Trophoblast cell (in vitro differentiated cells and primary cell): ENCODE measurements at regions not wholly inside any gene's neighbourhood (a gene's known extent, or its start where the extent isn't known, plus 50 kb on each side); places are given as distances from the start of the nearest gene placed in this dataset.

ENCODE experiments used
- DNase-seq, 2 donors: peaks; one replicate each; pipeline ENCODE4 v3.0.0-alpha.2; 2016
- H2AFZ ChIP-seq: 2 replicates; pipeline ENCODE4 v1.6.1; 2013; ENCODE audit warnings: low read length, moderate library complexity, mild to moderate bottlenecking; ENCODE audit not compliant: insufficient read depth, poor library complexity
- H2AK5ac ChIP-seq: 2 replicates; pipeline ENCODE4 v1.6.1; 2013; ENCODE audit warnings: mild to moderate bottlenecking, low read length
- H2BK120ac ChIP-seq: 2 replicates; pipeline ENCODE4 v1.6.1; 2013; ENCODE audit warnings: low read length, mild to moderate bottlenecking, moderate library complexity; ENCODE audit not compliant: insufficient read depth, poor library complexity
- H2BK12ac ChIP-seq: 2 replicates; pipeline ENCODE4 v1.6.1; 2013; ENCODE audit warnings: mild to moderate bottlenecking, low read length, moderate library complexity
- H2BK5ac ChIP-seq: 2 replicates; pipeline ENCODE4 v1.6.1; 2013; ENCODE audit warnings: low read length, low read depth, moderate library complexity, mild to moderate bottlenecking; ENCODE audit not compliant: poor library complexity
- H3K14ac ChIP-seq: 2 replicates; pipeline ENCODE4 v1.6.1; 2013; ENCODE audit warnings: mild to moderate bottlenecking, low read length
- H3K18ac ChIP-seq: 2 replicates; pipeline ENCODE4 v1.6.1; 2013; ENCODE audit warnings: mild to moderate bottlenecking, low read length
- H3K23ac ChIP-seq: 2 replicates; pipeline ENCODE4 v1.6.1; 2013; ENCODE audit warnings: low read length
- H3K27ac ChIP-seq: 2 replicates; pipeline ENCODE4 v1.5.1; 2013; ENCODE audit warnings: low read depth, mild to moderate bottlenecking, inconsistent platforms, low read length, moderate library complexity
- H3K27me3 ChIP-seq: 2 replicates; pipeline ENCODE4 v1.6.1; 2013; ENCODE audit warnings: inconsistent platforms, mild to moderate bottlenecking, low read length, moderate library complexity; ENCODE audit not compliant: insufficient read depth
- H3K36me3 ChIP-seq, 2 experiments: 1 replicate in 1 of 2; 2 replicates in 1 of 2; pipeline ENCODE4 v1.6.1; 2013; ENCODE audit warnings: low read length in 2 of 2, mild to moderate bottlenecking in 2 of 2, moderate library complexity in 1 of 2; ENCODE audit not compliant: insufficient read depth in 2 of 2, control insufficient read depth in 1 of 2
- H3K4ac ChIP-seq: 2 replicates; pipeline ENCODE4 v1.6.1; 2013; ENCODE audit warnings: low read depth, mild to moderate bottlenecking, low read length, moderate library complexity
- H3K4me1 ChIP-seq, 2 experiments: 1 replicate in 1 of 2; 2 replicates in 1 of 2; pipeline ENCODE4 v1.6.1; 2013; ENCODE audit warnings: low read length in 2 of 2, mild to moderate bottlenecking in 2 of 2, moderate library complexity in 1 of 2; ENCODE audit not compliant: insufficient read depth in 2 of 2, control insufficient read depth in 1 of 2
- H3K4me2 ChIP-seq: 2 replicates; pipeline ENCODE4 v1.6.1; 2013; ENCODE audit warnings: inconsistent platforms, mild to moderate bottlenecking, low read length, moderate library complexity
- H3K4me3 ChIP-seq: 2 replicates; pipeline ENCODE4 v1.5.1; 2013; ENCODE audit warnings: mild to moderate bottlenecking, low read depth, low read length, inconsistent platforms
- H3K79me1 ChIP-seq: one replicate; pipeline ENCODE4 v1.6.1; 2013; ENCODE audit warnings: low read length
- H3K79me2 ChIP-seq: 2 replicates; pipeline ENCODE4 v1.6.1; 2013; ENCODE audit warnings: low read length, mild to moderate bottlenecking; ENCODE audit not compliant: control insufficient read depth, insufficient read depth, poor library complexity
- H3K9ac ChIP-seq: 2 replicates; pipeline ENCODE4 v1.6.1; 2013; ENCODE audit warnings: mild to moderate bottlenecking, low read length
- H3K9me3 ChIP-seq: 2 replicates; pipeline ENCODE4 v1.6.1; 2013; ENCODE audit warnings: low read depth, mild to moderate bottlenecking, control low read depth, inconsistent platforms, low read length; ENCODE audit not compliant: insufficient read depth
- H4K12ac ChIP-seq: 2 replicates; pipeline ENCODE4 v1.6.1; 2013; ENCODE audit warnings: low read depth, mild to moderate bottlenecking, low read length, moderate library complexity
- H4K8ac ChIP-seq: 2 replicates; pipeline ENCODE4 v1.6.1; 2013; ENCODE audit warnings: low read depth, mild to moderate bottlenecking, low read length, moderate library complexity
- H4K91ac ChIP-seq: one replicate; pipeline ENCODE4 v1.6.1; 2013; ENCODE audit warnings: low read depth, mild to moderate bottlenecking, low read length, moderate library complexity
- WGBS: extraction: QIAGEN DNeasy Blood & Tissue Kit; methylation state at CpG from one replicate; pipeline ENCODE4 v1.1.7; 2013; ENCODE audit warnings: missing lambda C conversion rate; ENCODE audit not compliant: insufficient read length, insufficient coverage; ENCODE audit errors: extremely low coverage; 5-methylcytosine and 5-hydroxymethylcytosine counted together

GRCh38 chr2:136189221-136189782 lies 71.4 kb upstream of the CXCR4 start:
- DNase-seq = no peak
- no peak overlapping the region for H3K4me2 ChIP-seq
- H3K27me3 ChIP-seq = no peaks in the 10 kb centered on the region
- H3K4me3 ChIP-seq = no peak overlapping the region
- H3K4ac ChIP-seq = no peak overlapping the region
- no peak overlapping the region for H2BK12ac ChIP-seq
- no peak overlapping the region for H3K14ac ChIP-seq
- no peak overlapping the region for H4K12ac ChIP-seq
- H3K9me3 ChIP-seq = peaks cover 3% of the 10 kb centered on the region
- H3K23ac ChIP-seq = no peak overlapping the region
- no peak overlapping the region for H3K27ac ChIP-seq
- no peak overlapping the region for H2AK5ac ChIP-seq
- H3K9ac ChIP-seq = no peak overlapping the region
- H2BK120ac ChIP-seq = no peak overlapping the region
- no peak overlapping the region for H2AFZ ChIP-seq
- H3K4me1 ChIP-seq = no peaks in the 10 kb centered on the region
- H4K8ac ChIP-seq = no peak overlapping the region
- no peaks in the 10 kb centered on the region for H3K79me2 ChIP-seq
- H2BK5ac ChIP-seq = no peak overlapping the region
- H4K91ac ChIP-seq = no peak overlapping the region
- no peaks in the 10 kb centered on the region for H3K36me3 ChIP-seq
- H3K18ac ChIP-seq = no peak overlapping the region
- H3K79me1 ChIP-seq = no peaks in the 10 kb centered on the region
- no CpG with 5 or more reads among the region's 5 CpGs for WGBS

DNA sequence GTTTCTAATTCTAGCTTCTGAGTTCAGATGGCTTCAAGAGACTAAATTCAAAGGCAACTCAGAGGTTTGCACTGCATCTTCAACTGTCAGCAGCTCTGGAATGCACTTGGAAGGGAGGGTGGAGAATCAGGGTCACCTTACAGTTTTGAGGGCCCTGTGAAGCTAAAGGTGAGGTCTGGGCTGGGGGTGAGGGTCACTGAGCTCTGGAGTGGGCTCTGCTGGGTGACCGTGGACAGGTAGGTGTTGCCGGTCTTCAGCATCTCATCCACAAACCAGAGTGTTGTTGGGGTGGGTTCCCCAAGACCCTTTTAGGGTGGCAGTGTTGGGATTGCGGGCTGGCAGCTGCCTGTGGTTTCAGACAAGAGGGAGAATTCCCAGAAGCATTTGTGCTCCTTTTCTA lies 70.1 kb upstream of the CXCR4 start:
- no peak overlapping the region for H3K4me3 ChIP-seq
- no peak overlapping the region for H4K8ac ChIP-seq
- peaks cover 3% of the 10 kb centered on the region for H3K9me3 ChIP-seq
- no peak overlapping the region for H3K9ac ChIP-seq
- H2AFZ ChIP-seq = no peak overlapping the region
- no peak overlapping the region for H3K14ac ChIP-seq
- H3K79me1 ChIP-seq = no peaks in the 10 kb centered on the region
- no peak overlapping the region for H4K12ac ChIP-seq
- no peaks in the 10 kb centered on the region for H3K79me2 ChIP-seq
- no peak overlapping the region for H2BK12ac ChIP-seq
- no peak overlapping the region for H3K4me2 ChIP-seq
- no peak overlapping the region for H3K4ac ChIP-seq
- H2BK5ac ChIP-seq = no peak overlapping the region
- no peaks in the 10 kb centered on the region for H3K27me3 ChIP-seq
- H3K23ac ChIP-seq = no peak overlapping the region
- no peaks in the 10 kb centered on the region for H3K36me3 ChIP-seq
- no peak overlapping the region for H2BK120ac ChIP-seq
- H3K4me1 ChIP-seq = no peaks in the 10 kb centered on the region
- H2AK5ac ChIP-seq = no peak overlapping the region
- DNase-seq = no peak
- no peak overlapping the region for H3K27ac ChIP-seq
- no CpG with 5 or more reads among the region's 3 CpGs for WGBS
- no peak overlapping the region for H3K18ac ChIP-seq
- no peak overlapping the region for H4K91ac ChIP-seq

- H2BK12ac ChIP-seq = no peak overlapping the region
- DNase-seq = no peak
- no peaks in the 10 kb centered on the region for H3K36me3 ChIP-seq
- no peaks in the 10 kb centered on the region for H3K79me2 ChIP-seq
- peaks cover 2% of the 10 kb centered on the region for H3K9me3 ChIP-seq
- no peak overlapping the region for H3K4ac ChIP-seq
- WGBS = no CpG with 5 or more reads among the region's 4 CpGs
- no peak overlapping the region for H4K8ac ChIP-seq
- no peak overlapping the region for H2BK5ac ChIP-seq
- no peaks in the 10 kb centered on the region for H3K4me1 ChIP-seq
- H4K12ac ChIP-seq = no peak overlapping the region
- H3K79me1 ChIP-seq = no peaks in the 10 kb centered on the region
- no peak overlapping the region for H3K14ac ChIP-seq
- no peak overlapping the region for H2BK120ac ChIP-seq
- H4K91ac ChIP-seq = no peak overlapping the region
- H3K9ac ChIP-seq = no peak overlapping the region
- no peak overlapping the region for H3K27ac ChIP-seq
- H2AK5ac ChIP-seq = no peak overlapping the region
- H2AFZ ChIP-seq = no peak overlapping the region
- no peak overlapping the region for H3K4me3 ChIP-seq
- no peak overlapping the region for H3K18ac ChIP-seq
- no peak overlapping the region for H3K23ac ChIP-seq
- H3K4me2 ChIP-seq = no peak overlapping the region
- no peaks in the 10 kb centered on the region for H3K27me3 ChIP-seq
Observed at GRCh38 chr2:136185981-136186776, 68.2 kb upstream of the CXCR4 start.

DNA sequence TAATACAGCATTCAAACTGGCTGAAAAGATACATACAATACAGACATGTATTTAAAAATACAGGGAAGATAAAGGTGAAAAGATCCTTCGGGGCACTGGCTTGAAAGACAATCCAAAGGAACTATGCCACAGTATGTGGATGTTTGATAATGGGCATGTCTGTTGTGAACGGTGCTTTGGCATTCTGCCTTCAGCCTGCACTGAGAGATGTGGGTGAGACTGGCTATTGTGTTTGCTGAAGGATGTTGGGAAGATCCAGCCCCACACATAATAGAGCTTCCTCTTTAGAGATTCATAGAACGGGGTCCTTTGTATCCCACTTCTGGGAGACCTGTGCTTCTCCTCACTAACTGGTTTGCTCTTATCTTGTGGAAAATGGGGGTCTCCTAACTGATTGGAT lies 65.1 kb upstream of the CXCR4 start:
- H3K4me3 ChIP-seq = no peak overlapping the region
- no peak overlapping the region for H2AK5ac ChIP-seq
- no peak overlapping the region for H4K12ac ChIP-seq
- H2BK120ac ChIP-seq = no peak overlapping the region
- no peak overlapping the region for H3K27ac ChIP-seq
- H3K79me2 ChIP-seq = no peaks in the 10 kb centered on the region
- H3K4me1 ChIP-seq = peaks cover 0 to 2% of the 10 kb centered on the region in 2 experiments
- H3K9me3 ChIP-seq = peaks cover 2% of the 10 kb centered on the region
- no peak overlapping the region for H3K14ac ChIP-seq
- no peak overlapping the region for H2BK5ac ChIP-seq
- H3K18ac ChIP-seq = no peak overlapping the region
- no peak overlapping the region for H3K23ac ChIP-seq
- H3K4me2 ChIP-seq = no peak overlapping the region
- H3K27me3 ChIP-seq = no peaks in the 10 kb centered on the region
- no CpG with 5 or more reads among the region's 3 CpGs for WGBS
- no peak overlapping the region for H4K8ac ChIP-seq
- H3K9ac ChIP-seq = no peak overlapping the region
- H2BK12ac ChIP-seq = no peak overlapping the region
- no peak overlapping the region for H2AFZ ChIP-seq
- no peak overlapping the region for H4K91ac ChIP-seq
- no peak overlapping the region for H3K4ac ChIP-seq
- no peak for DNase-seq
- no peaks in the 10 kb centered on the region for H3K36me3 ChIP-seq
- no peaks in the 10 kb centered on the region for H3K79me1 ChIP-seq
